ENCODE measurements at regions not wholly inside any gene's neighbourhood (a gene's known extent, or its start where the extent isn't known, plus 50 kb on each side); places are given as distances from the start of the nearest gene placed in this dataset.

DNA sequence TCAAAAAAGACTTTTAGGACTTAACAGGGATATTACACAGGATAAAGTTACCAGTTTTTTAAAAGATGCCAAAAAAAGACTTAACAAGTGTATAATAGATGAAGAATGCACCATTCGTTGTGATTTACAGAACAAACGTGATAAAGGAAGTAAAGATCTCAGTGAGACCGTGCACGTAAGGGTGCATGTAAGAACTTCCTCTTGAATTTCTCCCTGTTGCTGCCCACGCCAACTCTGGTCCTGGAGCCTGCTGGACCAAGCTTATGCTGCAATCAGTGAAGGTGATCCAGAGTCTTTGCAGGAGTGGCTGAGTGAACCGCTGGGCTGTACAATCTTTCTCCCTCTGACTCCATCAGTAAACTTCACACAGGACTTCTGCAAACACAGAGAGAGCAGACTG is 593.7 kb downstream of the TMEM121 start:
- TF ChIP-seq, protein P1, sequence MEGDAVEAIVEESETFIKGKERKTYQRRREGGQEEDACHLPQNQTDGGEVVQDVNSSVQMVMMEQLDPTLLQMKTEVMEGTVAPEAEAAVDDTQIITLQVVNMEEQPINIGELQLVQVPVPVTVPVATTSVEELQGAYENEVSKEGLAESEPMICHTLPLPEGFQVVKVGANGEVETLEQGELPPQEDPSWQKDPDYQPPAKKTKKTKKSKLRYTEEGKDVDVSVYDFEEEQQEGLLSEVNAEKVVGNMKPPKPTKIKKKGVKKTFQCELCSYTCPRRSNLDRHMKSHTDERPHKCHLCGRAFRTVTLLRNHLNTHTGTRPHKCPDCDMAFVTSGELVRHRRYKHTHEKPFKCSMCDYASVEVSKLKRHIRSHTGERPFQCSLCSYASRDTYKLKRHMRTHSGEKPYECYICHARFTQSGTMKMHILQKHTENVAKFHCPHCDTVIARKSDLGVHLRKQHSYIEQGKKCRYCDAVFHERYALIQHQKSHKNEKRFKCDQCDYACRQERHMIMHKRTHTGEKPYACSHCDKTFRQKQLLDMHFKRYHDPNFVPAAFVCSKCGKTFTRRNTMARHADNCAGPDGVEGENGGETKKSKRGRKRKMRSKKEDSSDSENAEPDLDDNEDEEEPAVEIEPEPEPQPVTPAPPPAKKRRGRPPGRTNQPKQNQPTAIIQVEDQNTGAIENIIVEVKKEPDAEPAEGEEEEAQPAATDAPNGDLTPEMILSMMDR (IDR thresholded peaks at IDR 0.05): no peak
- no peak for TF ChIP-seq ZFX (IDR thresholded peaks at IDR 0.05; ENCODE audit: borderline replicate concordance)

Measured in 22Rv1 (cell line).